ENCODE measurements at regions not wholly inside any gene's neighbourhood (a gene's known extent, or its start where the extent isn't known, plus 50 kb on each side); places are given as distances from the start of the nearest gene placed in this dataset.
"Not testable (repeated sequence)": the region's sequence is repeated elsewhere in the genome, so short reads cannot be mapped to it uniquely, and the experiment has no call there.

DNA sequence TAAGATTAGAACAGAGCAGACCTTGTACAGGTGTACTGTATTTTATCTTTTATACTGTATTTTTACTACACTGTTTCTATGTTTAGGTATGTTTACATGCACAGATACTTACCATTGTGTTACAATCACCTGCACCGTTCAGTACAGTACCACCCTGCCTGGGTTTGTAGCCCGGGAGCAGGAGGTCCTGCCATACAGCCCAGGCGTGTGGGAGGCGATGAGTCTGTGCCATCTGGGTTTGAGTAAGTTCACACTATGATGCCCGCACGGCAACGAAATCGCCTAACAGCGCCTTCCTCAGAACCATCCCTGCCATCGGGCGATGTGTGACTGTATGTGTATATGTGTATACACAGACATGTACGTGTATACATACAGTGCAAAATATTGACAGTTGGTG lies 157.1 kb upstream of the FOXD4L5 start:
- TF ChIP-seq, protein P1, sequence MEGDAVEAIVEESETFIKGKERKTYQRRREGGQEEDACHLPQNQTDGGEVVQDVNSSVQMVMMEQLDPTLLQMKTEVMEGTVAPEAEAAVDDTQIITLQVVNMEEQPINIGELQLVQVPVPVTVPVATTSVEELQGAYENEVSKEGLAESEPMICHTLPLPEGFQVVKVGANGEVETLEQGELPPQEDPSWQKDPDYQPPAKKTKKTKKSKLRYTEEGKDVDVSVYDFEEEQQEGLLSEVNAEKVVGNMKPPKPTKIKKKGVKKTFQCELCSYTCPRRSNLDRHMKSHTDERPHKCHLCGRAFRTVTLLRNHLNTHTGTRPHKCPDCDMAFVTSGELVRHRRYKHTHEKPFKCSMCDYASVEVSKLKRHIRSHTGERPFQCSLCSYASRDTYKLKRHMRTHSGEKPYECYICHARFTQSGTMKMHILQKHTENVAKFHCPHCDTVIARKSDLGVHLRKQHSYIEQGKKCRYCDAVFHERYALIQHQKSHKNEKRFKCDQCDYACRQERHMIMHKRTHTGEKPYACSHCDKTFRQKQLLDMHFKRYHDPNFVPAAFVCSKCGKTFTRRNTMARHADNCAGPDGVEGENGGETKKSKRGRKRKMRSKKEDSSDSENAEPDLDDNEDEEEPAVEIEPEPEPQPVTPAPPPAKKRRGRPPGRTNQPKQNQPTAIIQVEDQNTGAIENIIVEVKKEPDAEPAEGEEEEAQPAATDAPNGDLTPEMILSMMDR (IDR thresholded peaks at IDR 0.05), result not testable (repeated sequence)
- TF ChIP-seq POLR2A (IDR thresholded peaks at IDR 0.05), result not testable (repeated sequence)

All from esophagus squamous epithelium (tissue), 4 donors.